ENCODE measurements at regions not wholly inside any gene's neighbourhood (a gene's known extent, or its start where the extent isn't known, plus 50 kb on each side); places are given as distances from the start of the nearest gene placed in this dataset.

GRCh38 chr4:35106091-35106734, 1138.1 kb downstream of the ARAP2 start:
- no peak for DNase-seq (ENCODE audit: low read depth)

DNA sequence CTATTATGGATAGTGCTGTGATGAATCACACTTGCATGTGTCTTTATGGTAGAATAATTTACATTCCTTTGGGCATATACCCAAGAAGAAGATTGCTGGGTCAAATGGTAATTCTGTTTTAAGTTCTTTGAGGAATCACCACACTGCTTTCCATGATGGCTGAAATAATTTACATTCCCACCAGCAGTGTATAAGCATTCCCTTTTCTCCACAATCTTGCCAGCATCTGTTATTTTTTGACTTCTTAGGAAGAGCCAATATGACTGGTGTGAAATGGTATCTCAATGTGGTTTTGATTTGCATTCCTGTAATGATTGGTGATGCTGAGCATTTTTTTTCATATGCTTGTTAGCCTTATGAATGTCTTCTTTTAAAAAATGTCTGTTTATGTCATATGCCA, 1120.2 kb downstream of the ARAP2 start:
- TF ChIP-seq CTCF (conservative IDR thresholded peaks at IDR 0.05; ENCODE audit: low read depth, low read length), result no peak
- DNase-seq (ENCODE audit: low read depth), result no peak
- no peak overlapping the region for H3K4me3 ChIP-seq (ENCODE audit: low read depth, low read length)

More at GRCh38 chr4:35106091-35106734, 1138.1 kb downstream of the ARAP2 start:
- TF ChIP-seq CTCF (conservative IDR thresholded peaks at IDR 0.05; ENCODE audit: low read depth, low read length), result no peak
- no peak overlapping the region for H3K4me3 ChIP-seq (ENCODE audit: low read depth, low read length)

GRCh38 chr4:35125995-35126712, 1118.2 kb downstream of the ARAP2 start:
- H3K4me3 ChIP-seq (ENCODE audit: low read depth, low read length), result no peak overlapping the region
- no peak for DNase-seq (ENCODE audit: low read depth)
- no peak for TF ChIP-seq CTCF (conservative IDR thresholded peaks at IDR 0.05; ENCODE audit: low read depth, low read length)

DNA sequence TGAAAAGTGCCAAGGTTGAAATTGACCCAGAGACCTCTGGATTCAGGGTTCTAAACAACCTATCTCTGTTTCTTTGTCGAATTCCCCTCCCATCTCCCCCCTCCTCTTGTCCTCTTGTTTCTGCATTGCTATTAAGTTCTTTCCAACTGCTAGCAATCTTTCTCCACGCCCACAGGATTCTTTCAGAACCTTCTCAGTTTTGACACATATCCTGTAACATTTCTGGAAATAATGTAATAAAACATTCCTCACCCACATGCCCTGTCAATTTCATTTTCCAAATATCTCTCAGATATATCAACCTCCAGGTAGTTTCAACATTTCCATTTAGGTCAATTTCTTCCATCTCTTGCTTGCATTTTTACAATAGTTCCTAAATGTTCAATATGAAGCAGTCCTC, 1105.9 kb downstream of the ARAP2 start:
- no peak for TF ChIP-seq CTCF (conservative IDR thresholded peaks at IDR 0.05; ENCODE audit: low read depth, low read length)
- no peak for DNase-seq (ENCODE audit: low read depth)

DNA sequence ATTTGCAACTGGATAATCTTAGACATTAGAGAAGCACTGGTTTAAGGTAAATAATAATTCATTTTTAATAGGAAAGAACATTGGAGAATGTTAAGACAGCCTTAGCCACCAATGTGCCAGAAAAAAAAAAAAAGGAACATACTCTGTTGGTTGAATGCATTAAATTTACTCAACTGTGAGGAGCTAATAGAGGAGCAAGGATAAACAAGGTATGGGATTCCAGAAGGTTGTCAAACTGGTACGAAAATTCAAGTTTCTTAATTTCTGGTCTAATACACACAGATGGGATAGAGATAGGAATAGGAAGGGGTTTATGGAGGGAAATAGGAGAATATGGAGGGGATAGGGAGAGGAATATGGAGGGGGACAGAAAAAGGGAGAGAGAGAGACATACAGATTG, 1096.6 kb downstream of the ARAP2 start:
- no peak overlapping the region for H3K4me3 ChIP-seq (ENCODE audit: low read depth, low read length)
- no peak for TF ChIP-seq CTCF (conservative IDR thresholded peaks at IDR 0.05; ENCODE audit: low read depth, low read length)
- no peak for DNase-seq (ENCODE audit: low read depth)

More for the DNA sequence above, 1105.9 kb downstream of the ARAP2 start:
- H3K4me3 ChIP-seq (ENCODE audit: low read depth, low read length), result no peak overlapping the region

- peak; percentile 52 for TF ChIP-seq CTCF (conservative IDR thresholded peaks at IDR 0.05; ENCODE audit: low read depth, low read length)
- no peak overlapping the region for H3K4me3 ChIP-seq (ENCODE audit: low read depth, low read length)
- DNase-seq (ENCODE audit: low read depth), result no peak
These were observed 1092.3 kb downstream of the ARAP2 start for GRCh38 chr4:35151816-35152572.
